ENCODE measurements at regions not wholly inside any gene's neighbourhood (a gene's known extent, or its start where the extent isn't known, plus 50 kb on each side); places are given as distances from the start of the nearest gene placed in this dataset.
"Not testable (repeated sequence)": the region's sequence is repeated elsewhere in the genome, so short reads cannot be mapped to it uniquely, and the experiment has no call there.

- FAIRE-seq, result no peak
These were observed 327.9 kb upstream of the VCX start for GRCh38 chrX:7514871-7515599.

- no peak for FAIRE-seq
These were observed 330.1 kb upstream of the VCX start for GRCh38 chrX:7512845-7513244.

GRCh38 chrX:7503251-7503650 is 339.7 kb upstream of the VCX start:
- no peak for FAIRE-seq

GRCh38 chrX:7500386-7500785 is 342.6 kb upstream of the VCX start:
- no peak for FAIRE-seq

- no peak for FAIRE-seq
These were observed 338.6 kb upstream of the PUDP start for GRCh38 chrX:7486505-7486904.

- no peak for FAIRE-seq
These were observed 337.1 kb upstream of the PUDP start for GRCh38 chrX:7485061-7485460.

GRCh38 chrX:7480721-7481120 is 332.8 kb upstream of the PUDP start:
- FAIRE-seq, result no peak

GRCh38 chrX:7462110-7462509 is 314.2 kb upstream of the PUDP start:
- no peak for FAIRE-seq

GRCh38 chrX:7461051-7461450 is 313.1 kb upstream of the PUDP start:
- not testable (repeated sequence) for FAIRE-seq

GRCh38 chrX:7447801-7448499 is 300.0 kb upstream of the PUDP start:
- FAIRE-seq, result no peak

GRCh38 chrX:7446815-7447214 is 298.9 kb upstream of the PUDP start:
- FAIRE-seq, result no peak

GRCh38 chrX:7444967-7445366 is 297.0 kb upstream of the PUDP start:
- no peak for FAIRE-seq

GRCh38 chrX:7441586-7441985 is 293.6 kb upstream of the PUDP start:
- no peak for FAIRE-seq

- FAIRE-seq, result no peak
These were observed 287.9 kb upstream of the PUDP start for GRCh38 chrX:7435822-7436221.

GRCh38 chrX:7432901-7433300 is 284.9 kb upstream of the PUDP start:
- no peak for FAIRE-seq

GRCh38 chrX:7420717-7421116 is 272.8 kb upstream of the PUDP start:
- no peak for FAIRE-seq

GRCh38 chrX:7414753-7415152 is 266.8 kb upstream of the PUDP start:
- FAIRE-seq, result no peak

- FAIRE-seq, result no peak
These were observed 264.9 kb upstream of the PUDP start for GRCh38 chrX:7412840-7413239.

GRCh38 chrX:7409866-7410265 is 261.9 kb upstream of the PUDP start:
- no peak for FAIRE-seq

GRCh38 chrX:7399373-7399772 is 251.4 kb upstream of the PUDP start:
- no peak for FAIRE-seq

GRCh38 chrX:7390441-7390840 is 242.5 kb upstream of the PUDP start:
- FAIRE-seq, result no peak

- FAIRE-seq, result no peak
These were observed 241.6 kb upstream of the PUDP start for GRCh38 chrX:7389576-7389975.

- FAIRE-seq, result no peak
These were observed 237.2 kb upstream of the PUDP start for GRCh38 chrX:7385131-7385530.

- FAIRE-seq, result no peak
These were observed 230.5 kb upstream of the PUDP start for GRCh38 chrX:7378406-7378805.
